ENCODE measurements at regions not wholly inside any gene's neighbourhood (a gene's known extent, or its start where the extent isn't known, plus 50 kb on each side); places are given as distances from the start of the nearest gene placed in this dataset.

DNA sequence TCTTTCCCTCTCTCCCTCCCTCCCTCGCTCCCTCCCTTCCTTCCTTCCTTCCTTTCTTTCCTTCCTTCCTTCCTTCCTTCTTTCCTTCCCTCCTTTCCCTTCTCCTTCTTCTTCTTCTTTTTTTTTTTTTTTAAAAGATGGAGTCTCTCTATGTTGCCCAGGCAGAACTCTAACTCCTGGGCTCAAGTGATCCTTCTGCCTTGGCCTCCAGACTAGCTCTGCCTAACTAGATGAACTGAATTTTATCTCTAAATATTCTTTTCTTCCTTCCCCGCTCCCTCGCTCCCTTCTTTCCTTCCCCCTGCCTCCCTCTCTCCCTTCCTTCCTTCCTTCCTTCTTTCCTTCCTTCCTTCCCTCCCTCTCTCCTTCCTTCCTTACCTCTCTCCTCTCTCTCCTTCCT lies 170.5 kb upstream of the LHX5 start:
- TF ChIP-seq, protein P1, sequence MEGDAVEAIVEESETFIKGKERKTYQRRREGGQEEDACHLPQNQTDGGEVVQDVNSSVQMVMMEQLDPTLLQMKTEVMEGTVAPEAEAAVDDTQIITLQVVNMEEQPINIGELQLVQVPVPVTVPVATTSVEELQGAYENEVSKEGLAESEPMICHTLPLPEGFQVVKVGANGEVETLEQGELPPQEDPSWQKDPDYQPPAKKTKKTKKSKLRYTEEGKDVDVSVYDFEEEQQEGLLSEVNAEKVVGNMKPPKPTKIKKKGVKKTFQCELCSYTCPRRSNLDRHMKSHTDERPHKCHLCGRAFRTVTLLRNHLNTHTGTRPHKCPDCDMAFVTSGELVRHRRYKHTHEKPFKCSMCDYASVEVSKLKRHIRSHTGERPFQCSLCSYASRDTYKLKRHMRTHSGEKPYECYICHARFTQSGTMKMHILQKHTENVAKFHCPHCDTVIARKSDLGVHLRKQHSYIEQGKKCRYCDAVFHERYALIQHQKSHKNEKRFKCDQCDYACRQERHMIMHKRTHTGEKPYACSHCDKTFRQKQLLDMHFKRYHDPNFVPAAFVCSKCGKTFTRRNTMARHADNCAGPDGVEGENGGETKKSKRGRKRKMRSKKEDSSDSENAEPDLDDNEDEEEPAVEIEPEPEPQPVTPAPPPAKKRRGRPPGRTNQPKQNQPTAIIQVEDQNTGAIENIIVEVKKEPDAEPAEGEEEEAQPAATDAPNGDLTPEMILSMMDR (tag by site-specific recombination; IDR thresholded peaks at IDR 0.05) = no peak
- TF ChIP-seq, protein P2, sequence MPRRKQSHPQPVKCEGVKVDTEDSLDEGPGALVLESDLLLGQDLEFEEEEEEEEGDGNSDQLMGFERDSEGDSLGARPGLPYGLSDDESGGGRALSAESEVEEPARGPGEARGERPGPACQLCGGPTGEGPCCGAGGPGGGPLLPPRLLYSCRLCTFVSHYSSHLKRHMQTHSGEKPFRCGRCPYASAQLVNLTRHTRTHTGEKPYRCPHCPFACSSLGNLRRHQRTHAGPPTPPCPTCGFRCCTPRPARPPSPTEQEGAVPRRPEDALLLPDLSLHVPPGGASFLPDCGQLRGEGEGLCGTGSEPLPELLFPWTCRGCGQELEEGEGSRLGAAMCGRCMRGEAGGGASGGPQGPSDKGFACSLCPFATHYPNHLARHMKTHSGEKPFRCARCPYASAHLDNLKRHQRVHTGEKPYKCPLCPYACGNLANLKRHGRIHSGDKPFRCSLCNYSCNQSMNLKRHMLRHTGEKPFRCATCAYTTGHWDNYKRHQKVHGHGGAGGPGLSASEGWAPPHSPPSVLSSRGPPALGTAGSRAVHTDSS (tag by site-specific recombination; IDR thresholded peaks at IDR 0.05) = no peak
- TF ChIP-seq, protein P3, sequence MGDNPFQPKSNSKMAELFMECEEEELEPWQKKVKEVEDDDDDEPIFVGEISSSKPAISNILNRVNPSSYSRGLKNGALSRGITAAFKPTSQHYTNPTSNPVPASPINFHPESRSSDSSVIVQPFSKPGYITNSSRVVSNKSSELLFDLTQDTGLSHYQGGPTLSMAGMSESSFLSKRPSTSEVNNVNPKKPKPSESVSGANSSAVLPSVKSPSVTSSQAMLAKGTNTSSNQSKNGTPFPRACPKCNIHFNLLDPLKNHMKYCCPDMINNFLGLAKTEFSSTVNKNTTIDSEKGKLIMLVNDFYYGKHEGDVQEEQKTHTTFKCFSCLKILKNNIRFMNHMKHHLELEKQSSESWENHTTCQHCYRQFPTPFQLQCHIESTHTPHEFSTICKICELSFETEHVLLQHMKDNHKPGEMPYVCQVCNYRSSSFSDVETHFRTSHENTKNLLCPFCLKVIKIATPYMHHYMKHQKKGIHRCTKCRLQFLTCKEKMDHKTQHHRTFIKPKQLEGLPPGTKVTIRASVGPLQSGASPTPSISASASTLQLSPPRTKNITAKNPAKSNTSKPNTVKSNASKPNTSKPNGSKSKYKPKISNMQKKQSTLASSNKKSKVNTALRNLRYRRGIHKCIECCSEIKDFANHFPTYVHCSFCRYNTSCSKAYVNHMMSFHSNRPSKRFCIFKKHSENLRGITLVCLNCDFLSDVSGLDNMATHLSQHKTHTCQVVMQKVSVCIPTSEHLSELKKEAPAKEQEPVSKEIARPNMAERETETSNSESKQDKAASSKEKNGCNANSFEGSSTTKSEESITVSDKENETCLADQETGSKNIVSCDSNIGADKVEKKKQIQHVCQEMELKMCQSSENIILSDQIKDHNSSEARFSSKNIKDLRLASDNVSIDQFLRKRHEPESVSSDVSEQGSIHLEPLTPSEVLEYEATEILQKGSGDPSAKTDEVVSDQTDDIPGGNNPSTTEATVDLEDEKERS (tag by site-specific recombination; IDR thresholded peaks at IDR 0.05) = no peak
- no peak for TF ChIP-seq ZNF433 (tag by site-specific recombination; IDR thresholded peaks at IDR 0.05; ENCODE audit: low read depth)

Measured in HEK293 (cell line).